Left lung (tissue), 4 donors: ENCODE measurements at regions not wholly inside any gene's neighbourhood (a gene's known extent, or its start where the extent isn't known, plus 50 kb on each side); places are given as distances from the start of the nearest gene placed in this dataset.

Experiments
- ATAC-seq: fragments of 200-7000 bp; cut with Tn5 transposase; one replicate; pipeline ENCODE4 v1.9.1; 2020; ENCODE audit warnings: moderate library complexity
- DNase-seq, 4 donors: peaks; one replicate each; pipeline ENCODE4 v3.0.0-alpha.2; 2013 to 2020
- H3K27ac ChIP-seq, 2 donors: fragments of 200-600 bp; sonication (generic) in 1 of 2; one replicate each; pipeline versions ENCODE4 v1.5.0 to v1.8.0; 2020 to 2021
- H3K27me3 ChIP-seq, 2 donors: fragments of 200-600 bp; sonication (generic) in 1 of 2; one replicate each; pipeline versions ENCODE4 v1.5.0 to v1.8.0; 2020 to 2021
- H3K36me3 ChIP-seq, 2 donors: fragments of 200-600 bp; sonication (generic) in 1 of 2; one replicate each; pipeline versions ENCODE4 v1.5.0 to v1.8.0; 2020 to 2021
- H3K4me1 ChIP-seq, 2 donors: fragments of 200-600 bp; one replicate each; pipeline ENCODE4 v1.8.0; 2021
- H3K4me3 ChIP-seq, 2 donors: fragments of 200-600 bp; sonication (generic) in 1 of 2; one replicate each; pipeline versions ENCODE4 v1.5.0 to v1.8.0; 2020 to 2021; ENCODE audit warnings: mild to moderate bottlenecking in 1 of 2
- H3K9me3 ChIP-seq, 2 donors: fragments of 200-600 bp; sonication (generic) in 1 of 2; one replicate each; pipeline versions ENCODE4 v1.5.0 to v1.8.0; 2020 to 2021
- intact Hi-C, 2 donors: fragments of 100-400 bp; cut with DNase I; formaldehyde crosslinking; loops; one replicate each; pipeline versions ENCODE4 v1.11.2 to v1.14.2; 2022
- TF ChIP-seq, protein P1 (sequence below), 2 donors: fragments of 200-600 bp; sonication (generic) in 1 of 2; IDR thresholded peaks; one replicate each; pipeline versions ENCODE4 v1.5.0 to v1.8.0; 2021; ENCODE audit warnings: antibody characterized with exemption in 2 of 2
- donor health status: DM: no; HTN: yes; CAD: no.
- donor health status: DM: no; HTN: no; CAD: no.

- intact Hi-C loops, result no loop called here
- H3K4me1 ChIP-seq, result no peaks in the 10 kb centered on the region
- no peak overlapping the region for H3K4me3 ChIP-seq
- no peak for DNase-seq
- no peak for ATAC-seq
- H3K27me3 ChIP-seq, result no peaks in the 10 kb centered on the region
- H3K27ac ChIP-seq, result no peak overlapping the region
- TF ChIP-seq, protein P1, sequence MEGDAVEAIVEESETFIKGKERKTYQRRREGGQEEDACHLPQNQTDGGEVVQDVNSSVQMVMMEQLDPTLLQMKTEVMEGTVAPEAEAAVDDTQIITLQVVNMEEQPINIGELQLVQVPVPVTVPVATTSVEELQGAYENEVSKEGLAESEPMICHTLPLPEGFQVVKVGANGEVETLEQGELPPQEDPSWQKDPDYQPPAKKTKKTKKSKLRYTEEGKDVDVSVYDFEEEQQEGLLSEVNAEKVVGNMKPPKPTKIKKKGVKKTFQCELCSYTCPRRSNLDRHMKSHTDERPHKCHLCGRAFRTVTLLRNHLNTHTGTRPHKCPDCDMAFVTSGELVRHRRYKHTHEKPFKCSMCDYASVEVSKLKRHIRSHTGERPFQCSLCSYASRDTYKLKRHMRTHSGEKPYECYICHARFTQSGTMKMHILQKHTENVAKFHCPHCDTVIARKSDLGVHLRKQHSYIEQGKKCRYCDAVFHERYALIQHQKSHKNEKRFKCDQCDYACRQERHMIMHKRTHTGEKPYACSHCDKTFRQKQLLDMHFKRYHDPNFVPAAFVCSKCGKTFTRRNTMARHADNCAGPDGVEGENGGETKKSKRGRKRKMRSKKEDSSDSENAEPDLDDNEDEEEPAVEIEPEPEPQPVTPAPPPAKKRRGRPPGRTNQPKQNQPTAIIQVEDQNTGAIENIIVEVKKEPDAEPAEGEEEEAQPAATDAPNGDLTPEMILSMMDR (IDR thresholded peaks at IDR 0.05), result no peak
- no peaks in the 10 kb centered on the region for H3K36me3 ChIP-seq
- H3K9me3 ChIP-seq, result peaks cover 0 to 32% of the 10 kb centered on the region in 2 donors
Observed at GRCh38 chr1:239507826-239508225, 121.5 kb downstream of the CHRM3 start.

GRCh38 chr1:239511875-239512274 is 125.5 kb downstream of the CHRM3 start:
- Histone ChIP-seq H3K27ac (no peak overlapping the region), H3K9me3 (peaks cover 0 to 9% of the 10 kb centered on the region in 2 donors), H3K27me3 (no peaks in the 10 kb centered on the region), H3K36me3 (no peaks in the 10 kb centered on the region), H3K4me1 (no peaks in the 10 kb centered on the region), H3K4me3 (no peak overlapping the region)
- ATAC-seq (no peak), DNase-seq (no peak)
- TF ChIP-seq, protein P1 (IDR thresholded peaks at IDR 0.05), result no peak
- intact Hi-C loops, result no loop called here

DNA sequence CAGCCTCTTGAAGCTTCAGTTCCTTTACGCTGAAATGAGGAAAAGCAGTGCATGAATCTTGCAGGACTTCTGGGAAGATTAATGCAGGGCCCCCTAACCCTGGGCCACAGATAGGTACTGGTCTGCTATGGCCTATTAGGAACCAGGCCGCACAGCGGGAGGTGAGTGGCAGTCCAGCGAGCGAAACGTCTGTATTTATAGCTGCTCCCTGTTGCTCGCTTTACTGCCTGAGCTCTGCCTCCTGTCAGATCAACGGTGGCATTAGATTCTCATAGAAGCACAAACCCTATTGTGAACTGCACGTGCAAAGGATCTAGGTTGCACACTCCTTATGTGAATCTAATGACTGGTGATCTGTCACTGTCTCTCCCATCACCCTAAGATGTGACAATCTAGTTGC is 130.2 kb downstream of the CHRM3 start:
- DNase-seq, result no peak
- no peak overlapping the region for H3K4me3 ChIP-seq
- no peak overlapping the region for H3K27ac ChIP-seq
- no peaks in the 10 kb centered on the region for H3K4me1 ChIP-seq
- intact Hi-C loops, result no loop called here
- ATAC-seq, result no peak
- H3K36me3 ChIP-seq, result no peaks in the 10 kb centered on the region
- H3K9me3 ChIP-seq, result no peaks in the 10 kb centered on the region
- TF ChIP-seq, protein P1 (IDR thresholded peaks at IDR 0.05), result no peak
- no peaks in the 10 kb centered on the region for H3K27me3 ChIP-seq

- intact Hi-C loops, result no loop called here
- Histone ChIP-seq H3K9me3 (no peaks in the 10 kb centered on the region), H3K4me3 (no peak overlapping the region), H3K4me1 (no peaks in the 10 kb centered on the region), H3K27ac (no peak overlapping the region), H3K27me3 (no peaks in the 10 kb centered on the region), H3K36me3 (no peaks in the 10 kb centered on the region)
- peak in 2 of 4 donors; percentile 44 to 46 for DNase-seq
- no peak for ATAC-seq
- TF ChIP-seq, protein P1 (IDR thresholded peaks at IDR 0.05), result no peak
Observed at GRCh38 chr1:239526391-239526790, 140.0 kb downstream of the CHRM3 start.

DNA sequence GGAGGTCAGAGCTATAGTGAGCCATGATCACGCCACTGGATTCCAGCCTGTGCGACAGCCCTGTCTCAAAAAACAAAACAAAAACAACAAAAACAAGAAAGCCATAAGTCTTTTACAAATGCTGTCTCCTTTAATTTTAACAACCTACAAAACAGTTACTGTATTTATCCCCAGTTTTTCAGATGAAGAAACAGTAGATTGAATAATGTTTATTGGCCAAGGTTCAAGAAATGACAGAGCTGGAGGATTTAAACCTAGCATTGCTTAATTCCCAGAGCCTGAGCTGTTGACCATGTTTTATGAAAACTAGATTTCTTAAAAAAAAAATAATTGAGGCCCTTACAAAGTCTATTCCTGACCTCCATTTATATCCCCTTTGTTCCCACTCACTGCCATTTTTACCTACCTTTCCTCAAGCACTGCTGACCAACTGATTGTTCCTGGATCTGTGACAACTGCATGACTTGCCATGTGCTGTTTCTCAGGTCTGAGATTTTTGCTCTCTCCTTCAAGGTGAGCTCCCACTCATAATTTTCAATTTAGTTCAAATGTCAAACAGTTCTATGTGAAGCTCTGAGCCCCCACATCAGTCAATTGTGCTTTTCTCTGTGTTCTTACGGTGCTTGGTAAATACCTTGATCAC is 140.8 kb downstream of the CHRM3 start:
- no peaks in the 10 kb centered on the region for H3K4me1 ChIP-seq
- TF ChIP-seq, protein P1 (IDR thresholded peaks at IDR 0.05), result no peak
- no peaks in the 10 kb centered on the region for H3K27me3 ChIP-seq
- peak in 2 of 4 donors; percentile 41 to 52 for DNase-seq
- H3K36me3 ChIP-seq, result no peaks in the 10 kb centered on the region
- intact Hi-C loops, result no loop called here
- no peak overlapping the region for H3K4me3 ChIP-seq
- no peaks in the 10 kb centered on the region for H3K9me3 ChIP-seq
- ATAC-seq, result no peak
- no peak overlapping the region for H3K27ac ChIP-seq
